GM12865 (cell line): ENCODE measurements at regions not wholly inside any gene's neighbourhood (a gene's known extent, or its start where the extent isn't known, plus 50 kb on each side); places are given as distances from the start of the nearest gene placed in this dataset.

Experiments used
- DNase-seq: peaks from one replicate; pipeline ENCODE4 v3.0.0; 2010; ENCODE audit warnings: low read depth
- H3K4me3 ChIP-seq: 2 replicates; pipeline ENCODE4 v1.5.1; 2011; ENCODE audit warnings: mild to moderate bottlenecking, low read depth, low read length, control low read depth
- CTCF ChIP-seq: IDR thresholded peaks from 2 replicates; pipeline ENCODE4 v1.5.1; 2011; ENCODE audit warnings: low read length, control low read depth, low read depth, inconsistent platforms; ENCODE audit not compliant: insufficient read depth; ENCODE audit errors: missing control alignments

GRCh38 chr5:56359809-56360685 is 126.9 kb upstream of the ANKRD55 start:
- H3K4me3 ChIP-seq, result no peak overlapping the region
- no peak for DNase-seq
- no peak for TF ChIP-seq CTCF

- H3K4me3 ChIP-seq, result no peak overlapping the region
- DNase-seq, result no peak
- no peak for TF ChIP-seq CTCF
These were observed 125.9 kb upstream of the ANKRD55 start for GRCh38 chr5:56358703-56359681.

DNA sequence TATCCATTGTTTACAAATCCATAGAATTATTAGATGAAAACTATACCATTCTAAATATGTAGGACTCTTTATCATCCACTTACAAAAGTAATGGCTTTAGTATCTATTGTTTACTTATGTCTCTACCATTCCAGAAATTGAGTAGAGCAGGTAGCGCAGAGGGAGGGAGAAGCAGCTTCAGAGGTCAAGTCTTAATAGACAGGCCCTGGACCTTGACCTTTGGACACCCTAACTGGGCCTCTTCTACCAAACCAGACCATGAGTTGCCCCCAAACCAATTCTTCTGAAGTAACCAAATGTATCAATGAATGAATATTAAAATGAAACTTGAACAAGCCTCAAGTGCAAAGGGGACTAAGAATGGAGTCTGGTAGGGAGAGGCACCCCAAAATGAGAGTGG is 124.9 kb upstream of the ANKRD55 start:
- no peak for DNase-seq
- no peak overlapping the region for H3K4me3 ChIP-seq
- no peak for TF ChIP-seq CTCF

GRCh38 chr5:56357426-56357825 is 124.3 kb upstream of the ANKRD55 start:
- DNase-seq, result no peak
- H3K4me3 ChIP-seq, result no peak overlapping the region
- no peak for TF ChIP-seq CTCF

DNA sequence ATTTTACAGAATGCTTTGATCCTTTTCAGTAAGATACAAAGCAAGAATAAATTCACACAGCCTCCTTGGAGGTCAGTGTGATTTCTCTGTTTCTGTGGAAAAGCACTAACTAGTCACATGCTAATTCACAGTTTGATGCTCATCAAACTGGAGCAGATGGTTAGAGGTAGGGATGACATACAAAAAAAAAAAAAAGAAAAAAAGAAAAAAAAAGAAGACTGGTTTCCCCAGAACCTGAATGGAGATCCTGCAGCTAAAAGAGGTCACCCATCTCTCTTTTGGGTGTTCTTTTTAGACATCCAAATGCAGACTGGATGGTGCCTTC is 123.7 kb upstream of the ANKRD55 start:
- TF ChIP-seq CTCF, result no peak
- no peak for DNase-seq
- H3K4me3 ChIP-seq, result no peak overlapping the region

DNA sequence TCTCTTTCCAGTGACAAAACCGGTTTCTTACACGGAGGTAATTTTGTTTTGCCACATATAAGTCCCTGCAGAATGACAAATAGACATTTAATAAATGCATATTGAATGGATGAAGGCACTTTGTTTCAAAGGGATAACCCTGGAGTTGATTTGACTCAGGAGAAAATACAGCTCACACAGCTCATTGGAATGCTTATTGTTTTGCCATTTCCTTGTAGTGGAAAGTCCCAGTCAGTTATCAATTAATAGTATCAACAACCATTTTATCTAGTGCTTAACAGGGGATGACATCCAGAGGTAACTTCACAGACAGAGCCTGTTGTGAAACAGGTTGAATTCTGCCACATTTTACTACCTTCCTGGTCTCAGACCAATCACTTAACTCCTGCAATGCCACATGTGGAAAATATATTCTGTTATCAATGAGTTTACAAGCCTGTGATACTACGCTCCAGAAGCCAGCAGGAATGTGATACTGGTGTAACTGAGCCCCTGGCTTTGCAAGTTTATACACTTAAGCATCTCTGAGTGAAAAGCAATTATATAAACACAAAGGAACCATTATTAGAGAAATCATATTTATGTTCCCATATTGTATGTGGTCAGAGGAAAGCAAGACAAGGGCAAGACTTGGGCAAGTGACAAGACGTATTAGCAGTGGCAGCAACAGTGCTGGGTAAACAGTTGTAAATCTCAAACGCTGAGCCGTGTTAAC is 123.1 kb upstream of the ANKRD55 start:
- no peak for DNase-seq
- no peak overlapping the region for H3K4me3 ChIP-seq
- no peak for TF ChIP-seq CTCF
